ENCODE measurements at regions not wholly inside any gene's neighbourhood (a gene's known extent, or its start where the extent isn't known, plus 50 kb on each side); places are given as distances from the start of the nearest gene placed in this dataset.

DNA sequence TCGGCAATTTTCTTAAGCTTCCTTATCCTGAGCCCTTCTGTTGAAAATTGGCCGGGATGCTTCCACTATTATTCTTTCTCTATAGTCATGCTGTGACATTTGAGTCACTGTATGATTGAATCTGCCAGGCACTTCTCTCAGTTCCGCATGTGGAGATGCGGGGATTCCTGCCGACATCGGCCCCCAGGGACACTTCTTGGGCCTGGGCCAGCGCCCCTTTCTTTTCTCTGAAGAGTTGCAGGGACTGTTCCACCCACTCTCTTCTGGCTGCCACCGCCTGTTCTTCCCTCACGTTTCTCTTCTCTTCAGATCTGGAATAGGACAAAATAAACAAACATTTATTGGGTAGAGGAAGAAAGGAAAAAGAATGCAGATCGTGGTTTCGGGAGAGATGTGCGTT lies 310.1 kb downstream of the ETNK1 start:
- Histone ChIP-seq H3K4me3 (no peak overlapping the region), H3K4me1 (no peaks in the 10 kb centered on the region), H3K27ac (no peak overlapping the region), H3K36me3 (replicated peaks in 1 of 2; ENCODE audit: insufficient read depth in 1 of 2, low read depth in 2 of 2) (no peaks in the 10 kb centered on the region), H3K9me3 (no peaks in the 10 kb centered on the region), H3K27me3 (no peaks in the 10 kb centered on the region)
- TF ChIP-seq, protein P1, sequence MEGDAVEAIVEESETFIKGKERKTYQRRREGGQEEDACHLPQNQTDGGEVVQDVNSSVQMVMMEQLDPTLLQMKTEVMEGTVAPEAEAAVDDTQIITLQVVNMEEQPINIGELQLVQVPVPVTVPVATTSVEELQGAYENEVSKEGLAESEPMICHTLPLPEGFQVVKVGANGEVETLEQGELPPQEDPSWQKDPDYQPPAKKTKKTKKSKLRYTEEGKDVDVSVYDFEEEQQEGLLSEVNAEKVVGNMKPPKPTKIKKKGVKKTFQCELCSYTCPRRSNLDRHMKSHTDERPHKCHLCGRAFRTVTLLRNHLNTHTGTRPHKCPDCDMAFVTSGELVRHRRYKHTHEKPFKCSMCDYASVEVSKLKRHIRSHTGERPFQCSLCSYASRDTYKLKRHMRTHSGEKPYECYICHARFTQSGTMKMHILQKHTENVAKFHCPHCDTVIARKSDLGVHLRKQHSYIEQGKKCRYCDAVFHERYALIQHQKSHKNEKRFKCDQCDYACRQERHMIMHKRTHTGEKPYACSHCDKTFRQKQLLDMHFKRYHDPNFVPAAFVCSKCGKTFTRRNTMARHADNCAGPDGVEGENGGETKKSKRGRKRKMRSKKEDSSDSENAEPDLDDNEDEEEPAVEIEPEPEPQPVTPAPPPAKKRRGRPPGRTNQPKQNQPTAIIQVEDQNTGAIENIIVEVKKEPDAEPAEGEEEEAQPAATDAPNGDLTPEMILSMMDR (IDR thresholded peaks at IDR 0.05): no peak
- TF ChIP-seq POLR2A (IDR thresholded peaks at IDR 0.05): no peak
- DNase-seq (no peak), ATAC-seq (no peak)
- intact Hi-C loops (cut with DNase I): no loop called here
- WGBS, 2 donors: 70 to 71% methylated on average over 12 of the region's 12 CpGs

DNA sequence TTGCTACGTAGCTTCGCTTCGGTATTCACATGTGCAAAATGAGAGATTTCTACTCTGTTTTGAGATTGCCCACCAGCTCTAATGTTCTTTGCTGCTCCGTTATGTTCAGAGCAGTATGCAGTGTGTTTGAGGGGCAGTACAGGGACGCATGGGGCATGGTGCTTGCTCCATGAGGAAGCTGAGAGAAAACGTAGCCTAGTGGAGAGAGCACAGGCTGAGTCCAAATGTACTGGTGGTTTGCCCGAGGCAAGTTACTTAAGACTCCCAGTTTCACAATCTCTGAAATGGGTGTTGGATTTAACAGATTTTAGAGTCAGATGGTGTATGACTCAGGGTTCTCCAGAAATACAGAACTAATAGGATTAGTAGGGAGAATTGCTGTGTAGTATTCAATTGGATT lies 310.5 kb downstream of the ETNK1 start:
- no peaks in the 10 kb centered on the region for H3K36me3 ChIP-seq (replicated peaks in 1 of 2; ENCODE audit: insufficient read depth in 1 of 2, low read depth in 2 of 2)
- DNase-seq: no peak
- no peaks in the 10 kb centered on the region for H3K4me1 ChIP-seq
- 66 to 69% methylated on average over 7 of the region's 7 CpGs for WGBS, 2 donors
- H3K27ac ChIP-seq: no peak overlapping the region
- no peak for TF ChIP-seq POLR2A (IDR thresholded peaks at IDR 0.05)
- TF ChIP-seq, protein P1 (IDR thresholded peaks at IDR 0.05): no peak
- ATAC-seq: no peak
- no peak overlapping the region for H3K4me3 ChIP-seq
- H3K27me3 ChIP-seq: no peaks in the 10 kb centered on the region
- H3K9me3 ChIP-seq: no peaks in the 10 kb centered on the region
- intact Hi-C loops (cut with DNase I): no loop called here

DNA sequence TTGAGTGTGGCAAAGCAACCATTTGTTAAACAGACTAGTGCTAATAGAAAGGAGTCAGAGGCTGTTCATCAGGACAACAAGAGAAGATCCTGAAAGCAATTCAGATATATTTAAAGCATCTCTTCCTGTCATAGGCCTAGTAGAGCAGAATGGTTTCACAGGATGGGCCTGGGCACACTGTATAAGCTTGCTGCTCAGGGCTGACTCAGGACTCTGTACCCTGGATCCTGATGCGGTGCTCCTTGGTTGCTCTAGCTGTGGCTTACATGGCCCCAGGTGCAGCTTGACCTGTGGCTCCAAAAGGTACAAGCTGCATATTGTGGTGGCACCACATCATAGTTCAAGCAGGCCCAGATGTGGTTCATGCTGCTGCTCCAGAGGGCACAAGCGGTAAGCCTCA lies 313.4 kb downstream of the ETNK1 start:
- no peaks in the 10 kb centered on the region for H3K4me1 ChIP-seq
- TF ChIP-seq, protein P1 (IDR thresholded peaks at IDR 0.05): no peak
- TF ChIP-seq POLR2A (IDR thresholded peaks at IDR 0.05): no peak
- DNase-seq: no peak
- WGBS, 2 donors: 88 to 100% methylated on average over 1 to 2 of the region's 2 CpGs
- no peak for ATAC-seq
- no peaks in the 10 kb centered on the region for H3K27me3 ChIP-seq
- H3K36me3 ChIP-seq (replicated peaks in 1 of 2; ENCODE audit: insufficient read depth in 1 of 2, low read depth in 2 of 2): no peaks in the 10 kb centered on the region
- no peak overlapping the region for H3K27ac ChIP-seq
- no peak overlapping the region for H3K4me3 ChIP-seq
- no peaks in the 10 kb centered on the region for H3K9me3 ChIP-seq
- intact Hi-C loops (cut with DNase I): no loop called here

DNA sequence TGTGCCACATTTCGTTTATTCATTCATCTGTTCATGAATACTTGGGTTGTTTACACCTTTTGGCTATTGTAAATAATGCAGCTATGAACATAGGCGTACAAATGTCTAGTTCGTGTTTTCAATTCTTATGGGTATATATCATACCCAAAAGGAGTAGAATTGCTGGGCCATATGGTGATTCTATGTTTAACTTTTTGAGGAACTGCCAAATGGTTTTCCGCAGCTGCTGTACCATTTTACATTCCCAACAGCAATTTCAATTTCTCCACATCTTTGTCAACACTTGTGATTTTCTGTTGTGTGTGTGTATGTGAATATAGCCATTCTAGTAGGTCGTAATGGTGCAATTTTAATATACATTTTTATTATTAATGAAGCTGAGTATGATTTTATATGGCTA lies 326.2 kb downstream of the ETNK1 start:
- no peaks in the 10 kb centered on the region for H3K27me3 ChIP-seq
- H3K9me3 ChIP-seq: peaks cover 0 to 4% (median 0%) of the 10 kb centered on the region in 3 donors
- no peaks in the 10 kb centered on the region for H3K36me3 ChIP-seq (replicated peaks in 1 of 2; ENCODE audit: insufficient read depth in 1 of 2, low read depth in 2 of 2)
- intact Hi-C loops (cut with DNase I): no loop called here
- whole genome bisulfite sequencing, 2 donors: 76 to 78% methylated on average over 5 of the region's 5 CpGs
- ATAC-seq (no peak), DNase-seq (no peak)
- TF ChIP-seq, protein P1 (IDR thresholded peaks at IDR 0.05): no peak
- no peak for TF ChIP-seq POLR2A (IDR thresholded peaks at IDR 0.05)
- no peaks in the 10 kb centered on the region for H3K4me1 ChIP-seq
- H3K4me3 ChIP-seq: no peak overlapping the region
- no peak overlapping the region for H3K27ac ChIP-seq

DNA sequence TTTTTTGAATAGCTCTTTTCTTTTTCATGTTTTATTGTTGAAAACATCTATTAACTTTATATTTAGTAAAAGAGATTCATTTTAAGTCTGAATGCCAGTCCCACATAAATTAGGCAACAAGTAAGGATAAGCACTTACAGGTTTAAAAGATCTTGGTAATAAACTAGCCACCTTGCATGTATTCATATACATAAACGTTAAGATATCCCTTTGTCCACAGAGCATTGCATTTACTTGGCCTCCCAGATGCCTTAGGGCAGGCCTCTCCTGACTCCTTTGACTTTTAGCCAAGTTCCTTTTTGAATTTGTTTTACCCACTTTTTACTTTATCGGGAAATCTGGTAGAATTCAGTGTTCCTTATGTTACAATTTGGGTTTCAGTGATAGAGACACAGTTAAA lies 331.7 kb downstream of the ETNK1 start:
- Histone ChIP-seq H3K4me3 (no peak overlapping the region), H3K9me3 (peaks cover 0 to 4% (median 0%) of the 10 kb centered on the region in 3 donors), H3K27ac (no peak overlapping the region), H3K27me3 (no peaks in the 10 kb centered on the region), H3K4me1 (no peaks in the 10 kb centered on the region), H3K36me3 (replicated peaks in 1 of 2; ENCODE audit: insufficient read depth in 1 of 2, low read depth in 2 of 2) (no peaks in the 10 kb centered on the region)
- ATAC-seq (no peak), DNase-seq (no peak)
- 41 to 47% methylated on average over 2 of the region's 2 CpGs for WGBS, 2 donors
- intact Hi-C loops (cut with DNase I): no loop called here
- no peak for TF ChIP-seq POLR2A (IDR thresholded peaks at IDR 0.05)
- TF ChIP-seq, protein P1 (IDR thresholded peaks at IDR 0.05): no peak
